Psoas muscle (tissue), 7 donors: ENCODE measurements at regions not wholly inside any gene's neighbourhood (a gene's known extent, or its start where the extent isn't known, plus 50 kb on each side); places are given as distances from the start of the nearest gene placed in this dataset.

Experiments
- ATAC-seq, 4 donors: fragments of 200-7000 bp; cut with Tn5 transposase; one replicate each; pipeline ENCODE4 v1.9.1; 2020; ENCODE audit warnings: moderate library complexity in 3 of 4, mild to moderate bottlenecking in 2 of 4
- DNase-seq, 2 donors: peaks; one replicate each; pipeline ENCODE4 v3.0.0-alpha.2; 2020
- H3K27ac ChIP-seq: fragments of 200-600 bp; one replicate; pipeline ENCODE4 v1.8.0; 2022
- H3K27me3 ChIP-seq, 3 donors: fragments of 200-600 bp in 1 of 3; one replicate each; pipeline versions ENCODE4 v1.6.1 to v1.8.0; 2013 to 2022; ENCODE audit warnings: low read length in 2 of 3, mild to moderate bottlenecking in 2 of 3, moderate library complexity in 1 of 3; ENCODE audit not compliant: insufficient read depth in 3 of 3
- H3K36me3 ChIP-seq, 2 donors: fragments of 200-600 bp in 1 of 2; one replicate each; pipeline versions ENCODE4 v1.6.1 to v1.8.0; 2013 to 2022; ENCODE audit warnings: low read depth in 1 of 2, mild to moderate bottlenecking in 1 of 2, moderate library complexity in 1 of 2; ENCODE audit not compliant: insufficient read depth in 1 of 2
- H3K4me1 ChIP-seq: fragments of 200-600 bp; one replicate; pipeline ENCODE4 v1.8.0; 2022
- H3K4me3 ChIP-seq: fragments of 200-600 bp; one replicate; pipeline ENCODE4 v1.8.0; 2022; ENCODE audit warnings: mild to moderate bottlenecking
- H3K9me3 ChIP-seq: fragments of 200-600 bp; one replicate; pipeline ENCODE4 v1.8.0; 2022
- CTCF ChIP-seq: fragments of 200-600 bp; IDR thresholded peaks from one replicate; pipeline ENCODE4 v1.8.0; 2022; ENCODE audit warnings: antibody characterized with exemption
- WGBS, 3 donors: extraction: QIAGEN DNeasy Blood & Tissue Kit; methylation state at CpG; one replicate each; pipeline versions ENCODE4 v1.1.6 to v1.1.7; 2013; 5-methylcytosine and 5-hydroxymethylcytosine counted together
- intact Hi-C, 2 donors: fragments of 100-400 bp; cut with DNase I; formaldehyde crosslinking; loops; one replicate each; pipeline versions ENCODE4 v1.11.0 to v1.14.2; 2022
- donor health status: healthy with polysubstance abuse.
- donor health status: DM: no; HTN: no; CAD: no; lungs with moderate emphysema.
- donor health status: Bipolar disorder and iron deficiency.
- donor health status: healthy.
- donor health status: DM: yes; HTN: yes; CAD: no.
- donor health status: DM: no; HTN: no; CAD: no.
- donor health status: DM: yes; HTN: yes; CAD: no.

GRCh38 chr15:47486040-47486439 lies 231.3 kb upstream of the SEMA6D start:
- 33 to 42% (median 33%) methylated on average over 3 of the region's 3 CpGs for WGBS, 3 donors

GRCh38 chr15:47492195-47492594 lies 225.1 kb upstream of the SEMA6D start:
- Histone ChIP-seq H3K27ac (no peak overlapping the region), H3K4me1 (no peaks in the 10 kb centered on the region), H3K27me3 (peaks cover 0 to 3% (median 0%) of the 10 kb centered on the region in 3 donors), H3K36me3 (no peaks in the 10 kb centered on the region), H3K4me3 (no peak overlapping the region), H3K9me3 (no peaks in the 10 kb centered on the region)
- TF ChIP-seq CTCF: no peak
- DNase-seq: no peak
- ATAC-seq: no peak
- intact Hi-C loops: no loop called here

More at GRCh38 chr15:47486040-47486439, 231.3 kb upstream of the SEMA6D start:
- H3K27me3 ChIP-seq: no peaks in the 10 kb centered on the region
- no peaks in the 10 kb centered on the region for H3K4me1 ChIP-seq
- intact Hi-C loops: no loop called here
- TF ChIP-seq CTCF: no peak
- ATAC-seq: no peak
- DNase-seq: no peak
- H3K36me3 ChIP-seq: no peaks in the 10 kb centered on the region
- no peaks in the 10 kb centered on the region for H3K9me3 ChIP-seq
- no peak overlapping the region for H3K27ac ChIP-seq
- H3K4me3 ChIP-seq: no peak overlapping the region

GRCh38 chr15:47493357-47494247 lies 223.7 kb upstream of the SEMA6D start:
- Histone ChIP-seq H3K27me3 (peaks cover 0 to 6% (median 0%) of the 10 kb centered on the region in 3 donors), H3K36me3 (no peaks in the 10 kb centered on the region), H3K9me3 (no peaks in the 10 kb centered on the region), H3K4me3 (no peak overlapping the region), H3K4me1 (no peaks in the 10 kb centered on the region), H3K27ac (no peak overlapping the region)
- no peak for TF ChIP-seq CTCF
- intact Hi-C loops: no loop called here
- no peak for ATAC-seq
- DNase-seq: no peak
- 85% methylated on average over 4 of the region's 4 CpGs for WGBS, 3 donors

GRCh38 chr15:47496343-47497185 lies 220.7 kb upstream of the SEMA6D start:
- 78 to 83% (median 79%) methylated on average over 5 of the region's 5 CpGs for WGBS, 3 donors
- no peak for ATAC-seq
- intact Hi-C loops: no loop called here

More at GRCh38 chr15:47496343-47497185, 220.7 kb upstream of the SEMA6D start:
- H3K27ac ChIP-seq: no peak overlapping the region
- H3K4me3 ChIP-seq: no peak overlapping the region
- no peaks in the 10 kb centered on the region for H3K9me3 ChIP-seq
- H3K36me3 ChIP-seq: no peaks in the 10 kb centered on the region
- H3K4me1 ChIP-seq: no peaks in the 10 kb centered on the region
- no peak for DNase-seq
- TF ChIP-seq CTCF: no peak
- H3K27me3 ChIP-seq: peaks cover 0 to 6% (median 0%) of the 10 kb centered on the region in 3 donors
